ENCODE measurements at regions not wholly inside any gene's neighbourhood (a gene's known extent, or its start where the extent isn't known, plus 50 kb on each side); places are given as distances from the start of the nearest gene placed in this dataset.

DNA sequence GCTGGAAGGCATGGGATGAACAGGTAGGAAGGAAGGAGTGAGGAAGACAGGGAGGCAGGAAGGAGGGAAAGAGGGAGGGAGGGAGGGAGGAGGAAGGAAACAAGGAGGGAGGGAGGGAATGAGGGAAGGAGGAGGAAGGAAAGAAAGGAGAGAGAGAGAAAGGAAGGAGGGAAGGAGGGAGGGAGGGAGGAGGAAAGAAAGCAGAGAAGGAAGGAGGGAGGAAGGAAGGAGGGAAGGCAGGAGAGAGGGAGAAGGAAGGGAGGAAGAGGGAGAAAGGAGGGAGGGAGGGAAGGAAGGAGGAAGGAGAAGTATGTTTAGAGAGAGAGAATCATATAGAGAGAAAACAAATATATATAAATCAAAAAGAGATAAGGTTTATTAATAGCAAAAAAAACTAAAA lies 175.9 kb upstream of the FOXN3 start:
- Histone ChIP-seq H3K27ac (ENCODE audit: low read depth, low read length) (no peak overlapping the region), H3K9me3 (ENCODE audit: control insufficient read depth, insufficient read depth, low read length) (peaks cover 8% of the 10 kb centered on the region; the same call in 1 of the 2 replicates), H3K27me3 (ENCODE audit: control insufficient read depth, insufficient read depth, low read length) (no peaks in the 10 kb centered on the region), H3K4me3 (ENCODE audit: low read depth, low read length) (no peak overlapping the region)
- POLR2A ChIA-PET, result no interaction called here
- CTCF ChIA-PET, result no interaction called here
- TF ChIP-seq, protein P1, sequence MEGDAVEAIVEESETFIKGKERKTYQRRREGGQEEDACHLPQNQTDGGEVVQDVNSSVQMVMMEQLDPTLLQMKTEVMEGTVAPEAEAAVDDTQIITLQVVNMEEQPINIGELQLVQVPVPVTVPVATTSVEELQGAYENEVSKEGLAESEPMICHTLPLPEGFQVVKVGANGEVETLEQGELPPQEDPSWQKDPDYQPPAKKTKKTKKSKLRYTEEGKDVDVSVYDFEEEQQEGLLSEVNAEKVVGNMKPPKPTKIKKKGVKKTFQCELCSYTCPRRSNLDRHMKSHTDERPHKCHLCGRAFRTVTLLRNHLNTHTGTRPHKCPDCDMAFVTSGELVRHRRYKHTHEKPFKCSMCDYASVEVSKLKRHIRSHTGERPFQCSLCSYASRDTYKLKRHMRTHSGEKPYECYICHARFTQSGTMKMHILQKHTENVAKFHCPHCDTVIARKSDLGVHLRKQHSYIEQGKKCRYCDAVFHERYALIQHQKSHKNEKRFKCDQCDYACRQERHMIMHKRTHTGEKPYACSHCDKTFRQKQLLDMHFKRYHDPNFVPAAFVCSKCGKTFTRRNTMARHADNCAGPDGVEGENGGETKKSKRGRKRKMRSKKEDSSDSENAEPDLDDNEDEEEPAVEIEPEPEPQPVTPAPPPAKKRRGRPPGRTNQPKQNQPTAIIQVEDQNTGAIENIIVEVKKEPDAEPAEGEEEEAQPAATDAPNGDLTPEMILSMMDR (IDR thresholded peaks at IDR 0.05; ENCODE audit: low read depth, low read length), result no peak
- DNase-seq (ENCODE audit: low read depth, low spot score), result no peak

DNA sequence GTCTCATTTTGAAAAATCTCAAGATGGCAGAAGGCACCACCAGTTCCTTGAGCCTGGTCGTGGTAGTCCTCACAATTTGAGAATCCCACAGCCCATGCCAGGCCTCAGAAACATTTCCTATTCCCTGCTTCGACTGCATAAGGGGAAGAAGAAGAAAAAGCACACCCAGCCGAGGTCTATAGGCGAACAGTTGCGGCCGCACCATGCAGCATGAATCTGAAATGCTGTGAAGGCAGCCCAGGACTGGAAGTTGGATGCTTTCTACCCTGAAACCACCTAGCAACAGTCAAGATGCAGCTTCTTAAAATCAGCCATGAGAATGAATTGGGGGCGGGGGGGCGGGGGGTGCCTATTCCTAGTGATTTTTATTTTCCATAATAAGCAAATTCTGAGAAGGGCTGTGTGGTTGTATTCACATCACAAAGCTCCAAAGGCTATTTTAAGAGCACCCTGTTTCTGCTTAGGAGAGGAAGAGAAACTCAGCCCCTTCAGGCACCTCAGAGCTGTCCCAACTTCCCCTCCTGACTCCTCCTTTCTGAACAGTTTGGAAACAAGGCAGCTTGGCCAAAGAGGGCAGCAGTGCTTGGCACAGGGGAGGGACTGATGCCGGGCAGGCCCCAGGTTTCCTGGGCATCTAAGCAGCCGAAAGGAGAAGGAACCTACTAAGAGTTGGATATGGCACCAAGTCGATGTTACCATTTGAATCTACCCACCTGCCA lies 172.5 kb upstream of the FOXN3 start:
- no peak overlapping the region for H3K4me3 ChIP-seq (ENCODE audit: low read depth, low read length)
- no peaks in the 10 kb centered on the region for H3K27me3 ChIP-seq (ENCODE audit: control insufficient read depth, insufficient read depth, low read length)
- ChIA-PET CTCF (interaction anchor here (0.8 kb wide), 1 partner anchor 349 kb away, joined by 10 read pairs; no protein-coding TSS in a partner anchor), POLR2A (no interaction called here)
- H3K9me3 ChIP-seq (ENCODE audit: control insufficient read depth, insufficient read depth, low read length), result no peaks in the 10 kb centered on the region
- TF ChIP-seq, protein P1 (IDR thresholded peaks at IDR 0.05; ENCODE audit: low read depth, low read length), result no peak
- DNase-seq (ENCODE audit: low read depth, low spot score), result no peak
- no peak overlapping the region for H3K27ac ChIP-seq (ENCODE audit: low read depth, low read length)

DNA sequence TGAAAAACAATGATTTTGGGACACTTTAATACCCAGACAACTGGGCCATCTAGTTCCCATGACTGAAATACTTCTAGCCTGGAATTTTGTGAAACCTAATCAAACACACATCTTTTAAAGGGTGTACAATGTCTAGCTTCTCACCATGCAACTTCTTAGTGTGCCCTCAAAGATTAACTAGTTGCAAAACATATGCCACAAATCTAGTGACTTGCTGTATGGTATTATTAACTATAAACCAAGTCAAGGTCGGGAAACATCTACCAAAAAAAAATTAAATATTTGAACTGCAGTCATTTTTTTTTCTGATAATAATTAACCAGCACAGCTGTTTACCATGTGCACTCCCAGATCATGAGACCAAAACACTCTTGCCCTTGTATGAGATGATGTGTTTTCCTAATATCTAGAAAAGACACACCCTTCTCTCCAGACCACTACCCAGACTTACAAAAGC lies 171.8 kb upstream of the FOXN3 start:
- Histone ChIP-seq H3K9me3 (ENCODE audit: control insufficient read depth, insufficient read depth, low read length) (no peaks in the 10 kb centered on the region), H3K4me3 (ENCODE audit: low read depth, low read length) (no peak overlapping the region), H3K27ac (ENCODE audit: low read depth, low read length) (no peak overlapping the region), H3K27me3 (ENCODE audit: control insufficient read depth, insufficient read depth, low read length) (no peaks in the 10 kb centered on the region)
- TF ChIP-seq, protein P1 (IDR thresholded peaks at IDR 0.05; ENCODE audit: low read depth, low read length), result no peak
- no peak for DNase-seq (ENCODE audit: low read depth, low spot score)
- ChIA-PET POLR2A (no interaction called here), CTCF (interaction anchor here (0.8 kb wide), 1 partner anchor 350 kb away, joined by 10 read pairs; no protein-coding TSS in a partner anchor)

DNA sequence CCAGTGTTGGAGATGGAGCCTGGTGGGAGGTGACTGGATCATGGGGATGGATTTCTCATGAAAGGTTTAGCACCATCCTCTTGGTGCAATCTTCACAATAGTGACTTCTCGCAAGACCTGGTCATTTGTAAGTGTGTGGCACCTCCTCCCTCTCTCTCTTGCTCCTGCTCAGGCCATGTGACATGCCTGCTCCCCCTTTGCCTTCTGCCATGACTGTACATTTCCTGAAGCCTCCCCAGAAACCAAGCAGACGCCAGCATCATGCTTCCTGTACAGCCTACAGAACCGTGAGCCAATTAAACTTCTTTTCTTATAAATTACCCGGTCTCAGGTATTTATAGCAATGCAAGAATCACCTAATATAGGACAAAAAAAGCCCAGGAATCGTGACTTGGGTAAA lies 171.0 kb upstream of the FOXN3 start:
- no peak overlapping the region for H3K27ac ChIP-seq (ENCODE audit: low read depth, low read length)
- ChIA-PET CTCF (no interaction called here), POLR2A (no interaction called here)
- no peak overlapping the region for H3K4me3 ChIP-seq (ENCODE audit: low read depth, low read length)
- TF ChIP-seq, protein P1 (IDR thresholded peaks at IDR 0.05; ENCODE audit: low read depth, low read length), result no peak
- no peaks in the 10 kb centered on the region for H3K9me3 ChIP-seq (ENCODE audit: control insufficient read depth, insufficient read depth, low read length)
- no peak for DNase-seq (ENCODE audit: low read depth, low spot score)
- no peaks in the 10 kb centered on the region for H3K27me3 ChIP-seq (ENCODE audit: control insufficient read depth, insufficient read depth, low read length)

DNA sequence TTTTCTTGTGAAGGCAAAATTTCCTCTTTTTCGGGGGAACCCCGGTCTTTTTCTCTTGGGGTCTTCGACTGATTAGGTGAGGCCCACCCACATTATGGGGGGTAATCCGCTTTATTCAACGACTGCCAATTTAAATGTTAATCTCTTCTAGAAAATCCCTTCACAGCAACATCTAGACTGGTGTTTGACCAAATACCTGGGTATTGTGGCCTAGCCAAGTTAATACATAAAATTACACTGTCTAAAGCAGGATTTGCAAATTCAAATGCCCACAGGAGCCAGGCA lies 170.0 kb upstream of the FOXN3 start:
- TF ChIP-seq, protein P1 (IDR thresholded peaks at IDR 0.05; ENCODE audit: low read depth, low read length), result no peak
- no peak for DNase-seq (ENCODE audit: low read depth, low spot score)
- no peaks in the 10 kb centered on the region for H3K27me3 ChIP-seq (ENCODE audit: control insufficient read depth, insufficient read depth, low read length)
- ChIA-PET CTCF (no interaction called here), POLR2A (no interaction called here)
- H3K27ac ChIP-seq (ENCODE audit: low read depth, low read length), result no peak overlapping the region
- no peak overlapping the region for H3K4me3 ChIP-seq (ENCODE audit: low read depth, low read length)
- no peaks in the 10 kb centered on the region for H3K9me3 ChIP-seq (ENCODE audit: control insufficient read depth, insufficient read depth, low read length)

All from AG04450 (cell line).